Caco-2 (cell line): ENCODE measurements at regions not wholly inside any gene's neighbourhood (a gene's known extent, or its start where the extent isn't known, plus 50 kb on each side); places are given as distances from the start of the nearest gene placed in this dataset.

Experiments used
- BruUV-seq: library from RNA; stranded (reverse); fragments of 400-500 nt; replicated peaks from 2 replicates; lab custom pipeline; 2021; lab: Mats Ljungman, UMichigan
- CTCF ChIA-PET: fragments of 300-600 bp; sonication (Branson Sonifier 250); formaldehyde crosslinking; loops from one replicate; lab custom pipeline; 2022; ENCODE audit warnings: antibody characterized with exemption; lab: Charles Lee
- POLR2A ChIA-PET: fragments of 300-600 bp; sonication (Branson Sonifier 250); formaldehyde crosslinking; loops from one replicate; lab custom pipeline; 2022; ENCODE audit warnings: antibody characterized with exemption; lab: Charles Lee
- DNase-seq, 2 experiments: peaks; one replicate each; pipeline versions ENCODE4 v3.0.0 to v3.0.0-alpha.2; 2020 to 2022
- H3K27me3 ChIP-seq: replicated peaks from 2 replicates; pipeline ENCODE4 v1.6.0; 2011; ENCODE audit warnings: low read length; ENCODE audit not compliant: control insufficient read depth, insufficient read depth
- H3K36me3 ChIP-seq: 2 replicates; pipeline ENCODE4 v1.5.1; 2011; ENCODE audit warnings: low read length; ENCODE audit not compliant: control insufficient read depth, insufficient read depth
- H3K4me1 ChIP-seq: fragments of 250-450 bp; sonication (Bioruptor Pico); 2 replicates; pipeline ENCODE4 v1.5.1; 2020; ENCODE audit warnings: mild to moderate bottlenecking
- H3K4me3 ChIP-seq: 2 replicates; pipeline ENCODE4 v1.5.1; 2011; ENCODE audit warnings: low read depth, mild to moderate bottlenecking, control low read depth, low read length
- H3K9me3 ChIP-seq: fragments of 250-450 bp; sonication (Bioruptor Pico); 2 replicates; pipeline ENCODE4 v1.5.1; 2020; ENCODE audit warnings: mild to moderate bottlenecking, moderate library complexity
- H3K27ac Mint-ChIP-seq: one replicate; pipeline ENCODE4 v1.8.0; 2022; ENCODE audit warnings: mixed read lengths; ENCODE audit not compliant: unreplicated experiment
- H3K27me3 Mint-ChIP-seq: one replicate; pipeline ENCODE4 v1.8.0; 2022; ENCODE audit warnings: mixed read lengths; ENCODE audit not compliant: insufficient read depth, unreplicated experiment
- H3K36me3 Mint-ChIP-seq: one replicate; pipeline ENCODE4 v1.8.0; 2022; ENCODE audit warnings: mild to moderate bottlenecking, mixed read lengths; ENCODE audit not compliant: insufficient read depth, unreplicated experiment
- H3K4me1 Mint-ChIP-seq: one replicate; pipeline ENCODE4 v1.8.0; 2022; ENCODE audit warnings: low read depth, mixed read lengths; ENCODE audit not compliant: unreplicated experiment
- H3K4me3 Mint-ChIP-seq: one replicate; pipeline ENCODE4 v1.8.0; 2022; ENCODE audit warnings: mild to moderate bottlenecking, moderate library complexity, mixed read lengths; ENCODE audit not compliant: unreplicated experiment
- H3K9me3 Mint-ChIP-seq: one replicate; pipeline ENCODE4 v1.8.0; 2022; ENCODE audit warnings: mixed read lengths; ENCODE audit not compliant: unreplicated experiment
- CTCF ChIP-seq, 2 experiments: fragments of 200-600 bp in 1 of 2; IDR thresholded peaks; 1 replicate in 1 of 2; 2 replicates in 1 of 2; pipeline versions ENCODE4 v1.5.1 to v1.8.0; 2011 to 2022; ENCODE audit warnings: antibody characterized with exemption in 1 of 2, control low read depth in 1 of 2, inconsistent platforms in 1 of 2, low read depth in 1 of 2, low read length in 1 of 2, mild to moderate bottlenecking in 1 of 2, moderate library complexity in 1 of 2; ENCODE audit not compliant: insufficient read depth in 1 of 2, severe bottlenecking in 1 of 2, unreplicated experiment in 1 of 2
- intact Hi-C: fragments of 100-400 bp; cut with micrococcal nuclease; formaldehyde crosslinking; loops from one replicate; pipeline ENCODE4 v1.10.0; 2022; ENCODE audit not compliant: unreplicated experiment

DNA sequence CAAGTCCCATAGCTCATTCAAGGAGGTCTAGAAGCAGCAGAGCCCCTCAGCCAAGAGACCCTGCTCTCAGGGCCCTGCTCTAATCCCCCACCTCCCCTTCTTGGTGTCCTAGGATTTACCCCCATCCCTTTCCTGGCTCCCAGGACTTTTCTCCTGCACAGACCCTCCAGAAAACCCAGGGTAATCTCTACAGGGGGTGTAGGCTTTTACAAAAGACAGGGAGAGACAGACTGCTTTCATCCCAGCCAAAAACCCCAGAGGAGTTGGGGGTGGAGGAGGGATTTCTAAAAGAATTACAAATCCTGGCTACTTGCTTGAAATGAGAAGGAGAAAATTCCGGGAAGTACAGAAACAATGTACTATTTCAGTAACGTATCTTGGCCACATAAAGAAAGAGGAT, 133.3 kb downstream of the TNFSF13B start:
- BruUV-seq = no TSS peak
- ChIA-PET POLR2A (no interaction called here), CTCF (no interaction called here)
- no peaks in the 10 kb centered on the region for H3K9me3 ChIP-seq
- no peak for DNase-seq
- no peaks in the 10 kb centered on the region for H3K27me3 ChIP-seq
- intact Hi-C loops = no loop called here
- TF ChIP-seq CTCF (IDR thresholded peaks at IDR 0.05; ENCODE audit: insufficient read depth in 1 of 2, low read depth in 1 of 2, low read length in 1 of 2, severe bottlenecking in 1 of 2, unreplicated experiment in 1 of 2) = no peak
- no peak overlapping the region for H3K4me3 ChIP-seq
- no peaks in the 10 kb centered on the region for H3K9me3 Mint-ChIP-seq
- no peaks in the 10 kb centered on the region for H3K4me1 ChIP-seq
- no peak overlapping the region for H3K27ac Mint-ChIP-seq
- H3K4me1 Mint-ChIP-seq = no peaks in the 10 kb centered on the region
- no peaks in the 10 kb centered on the region for H3K36me3 Mint-ChIP-seq
- H3K4me3 Mint-ChIP-seq = no peak overlapping the region
- no peaks in the 10 kb centered on the region for H3K36me3 ChIP-seq
- H3K27me3 Mint-ChIP-seq = peaks cover 20% of the 10 kb centered on the region

- Histone ChIP-seq H3K4me1 (no peaks in the 10 kb centered on the region), H3K9me3 (no peaks in the 10 kb centered on the region), H3K4me3 (no peak overlapping the region), H3K36me3 (no peaks in the 10 kb centered on the region), H3K27me3 (no peaks in the 10 kb centered on the region)
- CTCF ChIA-PET = no interaction called here
- POLR2A ChIA-PET = no interaction called here
- Mint-ChIP-seq H3K36me3 (no peaks in the 10 kb centered on the region), H3K9me3 (peaks cover 4% of the 10 kb centered on the region), H3K27me3 (peaks cover 15% of the 10 kb centered on the region), H3K4me1 (no peaks in the 10 kb centered on the region), H3K27ac (no peak overlapping the region), H3K4me3 (no peak overlapping the region)
- no TSS peak for BruUV-seq
- intact Hi-C loops = no loop called here
- TF ChIP-seq CTCF (IDR thresholded peaks at IDR 0.05; ENCODE audit: insufficient read depth in 1 of 2, low read depth in 1 of 2, low read length in 1 of 2, severe bottlenecking in 1 of 2, unreplicated experiment in 1 of 2) = no peak
- DNase-seq = no peak
Measured at GRCh38 chr13:108407495-108407894, 138.0 kb downstream of the TNFSF13B start.

DNA sequence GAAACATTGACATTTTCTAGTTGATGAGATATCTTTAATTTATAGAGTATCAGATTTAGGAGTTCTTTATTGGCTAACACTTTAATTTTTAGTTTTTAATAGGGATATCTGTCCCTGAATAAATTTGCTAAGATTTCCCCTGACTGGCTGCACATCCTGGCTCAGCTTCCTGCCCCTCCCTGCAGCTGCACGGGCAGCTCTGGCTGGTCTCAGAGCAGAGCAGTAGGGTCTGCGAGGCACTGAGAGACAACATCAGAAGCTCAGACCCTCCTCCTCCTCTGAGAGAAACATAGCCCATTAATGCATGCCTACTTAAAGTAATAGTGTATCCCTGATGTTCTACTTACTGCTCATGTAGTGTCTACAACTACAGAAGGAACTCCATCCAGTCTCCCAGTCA, 139.2 kb downstream of the TNFSF13B start:
- no peaks in the 10 kb centered on the region for H3K27me3 ChIP-seq
- intact Hi-C loops = no loop called here
- Mint-ChIP-seq H3K36me3 (no peaks in the 10 kb centered on the region), H3K27ac (no peak overlapping the region), H3K27me3 (peaks cover 15% of the 10 kb centered on the region), H3K4me3 (no peak overlapping the region), H3K9me3 (peaks cover 10% of the 10 kb centered on the region), H3K4me1 (no peaks in the 10 kb centered on the region)
- H3K4me1 ChIP-seq = no peaks in the 10 kb centered on the region
- no peaks in the 10 kb centered on the region for H3K36me3 ChIP-seq
- CTCF ChIA-PET = no interaction called here
- POLR2A ChIA-PET = no interaction called here
- no peak overlapping the region for H3K4me3 ChIP-seq
- H3K9me3 ChIP-seq = no peaks in the 10 kb centered on the region
- DNase-seq = no peak
- TF ChIP-seq CTCF (IDR thresholded peaks at IDR 0.05; ENCODE audit: insufficient read depth in 1 of 2, low read depth in 1 of 2, low read length in 1 of 2, severe bottlenecking in 1 of 2, unreplicated experiment in 1 of 2) = no peak
- BruUV-seq = no TSS peak
